MM.1S (cell line): ENCODE measurements at regions not wholly inside any gene's neighbourhood (a gene's known extent, or its start where the extent isn't known, plus 50 kb on each side); places are given as distances from the start of the nearest gene placed in this dataset.

Source experiments
- DNase-seq: peaks from one replicate; pipeline ENCODE4 v3.0.0-alpha.2; 2015
- H2AFZ ChIP-seq: fragments of 300-600 bp; sonication (generic); 2 replicates; pipeline ENCODE4 v1.6.0; 2016; ENCODE audit warnings: antibody characterized with exemption, low read length
- H3F3A ChIP-seq: fragments of 300-600 bp; sonication (generic); 2 replicates; pipeline ENCODE4 v1.6.1; 2016; ENCODE audit warnings: mild to moderate bottlenecking, antibody characterized with exemption, low read length, moderate library complexity, mixed read lengths; ENCODE audit not compliant: insufficient read depth
- H3K27ac ChIP-seq: fragments of 300-600 bp; sonication (generic); 2 replicates; pipeline ENCODE4 v1.5.1; 2016; ENCODE audit warnings: mild to moderate bottlenecking, low read length
- H3K27me3 ChIP-seq: fragments of 300-600 bp; sonication (generic); replicated peaks from 2 replicates; pipeline ENCODE4 v1.6.0; 2016; ENCODE audit warnings: low read length; ENCODE audit not compliant: insufficient read depth
- H3K36me3 ChIP-seq: fragments of 300-600 bp; sonication (generic); replicated peaks from 2 replicates; pipeline ENCODE4 v1.6.1; 2016; ENCODE audit warnings: mild to moderate bottlenecking, low read length, mixed read lengths; ENCODE audit not compliant: insufficient read depth
- H3K4me1 ChIP-seq: fragments of 300-600 bp; sonication (generic); 2 replicates; pipeline ENCODE4 v1.6.1; 2016; ENCODE audit warnings: low read length, mixed read lengths
- H3K4me2 ChIP-seq: fragments of 300-600 bp; sonication (generic); 2 replicates; pipeline ENCODE4 v1.6.0; 2016; ENCODE audit warnings: low read depth, low read length
- H3K4me3 ChIP-seq: fragments of 300-600 bp; sonication (generic); 2 replicates; pipeline ENCODE4 v1.5.1; 2016; ENCODE audit warnings: low read length, mixed read lengths
- H3K79me2 ChIP-seq: fragments of 300-600 bp; sonication (generic); 2 replicates; pipeline ENCODE4 v1.6.1; 2016; ENCODE audit warnings: mixed run types, low read length, mixed read lengths
- H3K9ac ChIP-seq: fragments of 300-600 bp; sonication (generic); 2 replicates; pipeline ENCODE4 v1.6.1; 2016; ENCODE audit warnings: low read length, mixed read lengths
- H3K9me2 ChIP-seq: fragments of 300-600 bp; sonication (generic); replicated peaks from 2 replicates; pipeline ENCODE4 v1.6.1; 2016; ENCODE audit warnings: mild to moderate bottlenecking, low read length, mixed read lengths; ENCODE audit not compliant: insufficient read depth
- H3K9me3 ChIP-seq: fragments of 300-600 bp; sonication (generic); replicated peaks from 2 replicates; pipeline ENCODE4 v1.6.1; 2016; ENCODE audit warnings: mild to moderate bottlenecking, low read length, mixed read lengths; ENCODE audit not compliant: insufficient read depth
- H4K20me1 ChIP-seq: fragments of 300-600 bp; sonication (generic); 2 replicates; pipeline ENCODE4 v1.6.1; 2016; ENCODE audit warnings: mild to moderate bottlenecking, low read length, moderate library complexity, mixed read lengths; ENCODE audit not compliant: insufficient read depth
- EZH2 ChIP-seq: fragments of 300-600 bp; sonication (generic); optimal IDR thresholded peaks from 2 replicates; pipeline ENCODE3; 2017; ENCODE audit warnings: low read depth, mild to moderate bottlenecking, antibody characterized with exemption, low read length, mixed read lengths
- EZH2phosphoT487 ChIP-seq: fragments of 300-600 bp; sonication (generic); IDR thresholded peaks from 2 replicates; pipeline ENCODE4 v1.6.1; 2018; ENCODE audit warnings: antibody characterized with exemption, low read length
- TF ChIP-seq, protein P1 (sequence below): fragments of 300-600 bp; sonication (generic); IDR thresholded peaks from 2 replicates; pipeline ENCODE4 v1.5.1; 2016; ENCODE audit warnings: antibody characterized with exemption, low read length, mixed read lengths

- Histone ChIP-seq H3K36me3 (no peaks in the 10 kb centered on the region), H3K4me2 (no peak overlapping the region), H3K27ac (no peak overlapping the region), H3K9ac (no peak overlapping the region), H3K9me2 (no peaks in the 10 kb centered on the region), H3F3A (no peaks in the 10 kb centered on the region), H2AFZ (no peak overlapping the region), H3K4me1 (no peaks in the 10 kb centered on the region), H3K4me3 (no peak overlapping the region), H3K79me2 (no peaks in the 10 kb centered on the region), H3K9me3 (no peaks in the 10 kb centered on the region), H3K27me3 (no peaks in the 10 kb centered on the region), H4K20me1 (no peaks in the 10 kb centered on the region)
- DNase-seq = no peak
- TF ChIP-seq EZH2phosphoT487 = no peak
These were observed 113.3 kb upstream of the PRPS1L1 start for GRCh38 chr7:18140943-18141342.

DNA sequence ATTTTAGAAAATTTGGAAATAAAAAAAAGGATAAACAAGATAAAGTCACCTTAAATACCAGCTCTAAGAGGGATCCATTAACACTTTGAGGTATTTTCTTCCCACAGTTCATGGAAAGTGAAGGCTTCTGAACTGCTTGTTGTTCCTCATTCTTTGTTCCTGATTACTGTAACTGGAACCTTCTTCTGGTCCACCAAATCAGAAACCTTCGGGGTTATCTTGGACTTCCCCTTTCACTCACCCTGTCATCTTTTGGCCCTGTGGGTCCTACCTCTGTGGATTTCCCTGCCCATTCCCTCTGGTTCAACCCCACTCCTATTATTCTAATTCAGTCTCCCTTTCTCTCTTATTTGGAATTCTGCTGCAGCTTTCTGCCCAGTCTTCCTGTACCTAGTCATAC is 116.5 kb upstream of the PRPS1L1 start:
- Histone ChIP-seq H3K27me3 (no peaks in the 10 kb centered on the region), H2AFZ (no peak overlapping the region), H3K27ac (no peak overlapping the region), H3K4me3 (no peak overlapping the region), H3K9me2 (no peaks in the 10 kb centered on the region), H3K9me3 (no peaks in the 10 kb centered on the region), H3K79me2 (no peaks in the 10 kb centered on the region), H3K9ac (no peak overlapping the region), H3K4me1 (no peaks in the 10 kb centered on the region), H3K36me3 (no peaks in the 10 kb centered on the region), H4K20me1 (no peaks in the 10 kb centered on the region), H3F3A (no peaks in the 10 kb centered on the region), H3K4me2 (no peak overlapping the region)
- DNase-seq = no peak
- TF ChIP-seq, protein P1, sequence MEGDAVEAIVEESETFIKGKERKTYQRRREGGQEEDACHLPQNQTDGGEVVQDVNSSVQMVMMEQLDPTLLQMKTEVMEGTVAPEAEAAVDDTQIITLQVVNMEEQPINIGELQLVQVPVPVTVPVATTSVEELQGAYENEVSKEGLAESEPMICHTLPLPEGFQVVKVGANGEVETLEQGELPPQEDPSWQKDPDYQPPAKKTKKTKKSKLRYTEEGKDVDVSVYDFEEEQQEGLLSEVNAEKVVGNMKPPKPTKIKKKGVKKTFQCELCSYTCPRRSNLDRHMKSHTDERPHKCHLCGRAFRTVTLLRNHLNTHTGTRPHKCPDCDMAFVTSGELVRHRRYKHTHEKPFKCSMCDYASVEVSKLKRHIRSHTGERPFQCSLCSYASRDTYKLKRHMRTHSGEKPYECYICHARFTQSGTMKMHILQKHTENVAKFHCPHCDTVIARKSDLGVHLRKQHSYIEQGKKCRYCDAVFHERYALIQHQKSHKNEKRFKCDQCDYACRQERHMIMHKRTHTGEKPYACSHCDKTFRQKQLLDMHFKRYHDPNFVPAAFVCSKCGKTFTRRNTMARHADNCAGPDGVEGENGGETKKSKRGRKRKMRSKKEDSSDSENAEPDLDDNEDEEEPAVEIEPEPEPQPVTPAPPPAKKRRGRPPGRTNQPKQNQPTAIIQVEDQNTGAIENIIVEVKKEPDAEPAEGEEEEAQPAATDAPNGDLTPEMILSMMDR = no peak
- TF ChIP-seq EZH2phosphoT487 (no peak), EZH2 (no peak)

DNA sequence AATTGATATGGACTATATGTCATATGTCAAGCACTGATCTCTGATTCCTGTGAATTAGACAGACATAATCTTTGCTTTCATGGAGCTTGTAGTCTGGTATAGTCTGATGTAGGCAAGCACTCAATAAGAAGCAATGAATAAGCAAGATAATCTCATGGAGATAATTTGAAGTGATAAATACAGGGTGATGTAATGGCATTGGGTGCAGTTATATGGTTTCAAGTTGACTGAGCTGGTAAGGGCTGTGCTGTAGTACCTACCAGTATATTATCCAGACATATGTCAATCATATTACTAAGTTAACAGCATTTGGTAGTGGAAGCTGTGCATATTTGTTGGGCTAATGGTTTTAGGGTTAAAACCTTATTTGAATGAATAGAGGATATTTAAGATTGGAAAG is 117.5 kb upstream of the PRPS1L1 start:
- no peak for DNase-seq
- H3K4me2 ChIP-seq = no peak overlapping the region
- no peaks in the 10 kb centered on the region for H3K4me1 ChIP-seq
- H3K9me2 ChIP-seq = no peaks in the 10 kb centered on the region
- H3K27me3 ChIP-seq = no peaks in the 10 kb centered on the region
- H3K36me3 ChIP-seq = no peaks in the 10 kb centered on the region
- no peak overlapping the region for H3K27ac ChIP-seq
- no peak overlapping the region for H3K4me3 ChIP-seq
- no peaks in the 10 kb centered on the region for H3K79me2 ChIP-seq
- no peaks in the 10 kb centered on the region for H3K9me3 ChIP-seq
- no peaks in the 10 kb centered on the region for H4K20me1 ChIP-seq
- no peaks in the 10 kb centered on the region for H3F3A ChIP-seq
- H3K9ac ChIP-seq = no peak overlapping the region
- H2AFZ ChIP-seq = no peak overlapping the region
- TF ChIP-seq, protein P1 = no peak
- no peak for TF ChIP-seq EZH2
- no peak for TF ChIP-seq EZH2phosphoT487

DNA sequence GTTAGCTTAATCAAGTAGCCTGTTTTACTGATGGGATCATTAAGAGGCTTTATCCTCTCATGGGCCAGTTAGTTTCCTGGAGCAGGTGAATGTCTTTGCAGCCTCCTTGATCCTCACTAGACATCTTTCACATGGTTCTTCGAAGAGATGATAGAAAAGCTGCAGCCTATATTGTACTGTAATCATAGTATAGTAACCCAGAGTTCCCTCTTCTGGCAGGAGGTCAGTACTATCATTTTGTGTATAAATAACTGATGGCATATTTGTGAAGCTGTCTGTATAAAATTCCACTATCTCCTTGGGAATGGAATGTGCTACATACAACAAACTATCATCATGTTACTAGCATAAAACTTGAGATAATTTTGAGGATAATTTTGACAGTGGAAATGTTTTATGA is 123.8 kb upstream of the PRPS1L1 start:
- H3K9me3 ChIP-seq = no peaks in the 10 kb centered on the region
- H2AFZ ChIP-seq = no peak overlapping the region

More for the DNA sequence above, 123.8 kb upstream of the PRPS1L1 start:
- Histone ChIP-seq H3K36me3 (no peaks in the 10 kb centered on the region), H3K27ac (no peak overlapping the region), H3F3A (no peaks in the 10 kb centered on the region), H3K79me2 (no peaks in the 10 kb centered on the region), H3K4me1 (no peaks in the 10 kb centered on the region), H3K4me2 (no peak overlapping the region), H4K20me1 (no peaks in the 10 kb centered on the region), H3K9ac (no peak overlapping the region), H3K4me3 (no peak overlapping the region), H3K9me2 (no peaks in the 10 kb centered on the region), H3K27me3 (no peaks in the 10 kb centered on the region)
- no peak for DNase-seq
- TF ChIP-seq, protein P1 = no peak
- TF ChIP-seq EZH2 (no peak), EZH2phosphoT487 (no peak)
